GM19023 (cell line): ENCODE measurements at regions not wholly inside any gene's neighbourhood (a gene's known extent, or its start where the extent isn't known, plus 50 kb on each side); places are given as distances from the start of the nearest gene placed in this dataset.

Source experiments
- ATAC-seq: cut with Tn5 transposase; IDR thresholded peaks from one replicate; pipeline ENCODE4 v1.9.1; 2021; ENCODE audit warnings: mild to moderate bottlenecking, moderate library complexity; ENCODE audit not compliant: unreplicated experiment

- no peak for ATAC-seq
These were observed 72.5 kb upstream of the ARHGEF3 start for GRCh38 chr3:56874269-56874668.

- no peak for ATAC-seq
These were observed 68.7 kb upstream of the ARHGEF3 start for GRCh38 chr3:56870436-56870835.

DNA sequence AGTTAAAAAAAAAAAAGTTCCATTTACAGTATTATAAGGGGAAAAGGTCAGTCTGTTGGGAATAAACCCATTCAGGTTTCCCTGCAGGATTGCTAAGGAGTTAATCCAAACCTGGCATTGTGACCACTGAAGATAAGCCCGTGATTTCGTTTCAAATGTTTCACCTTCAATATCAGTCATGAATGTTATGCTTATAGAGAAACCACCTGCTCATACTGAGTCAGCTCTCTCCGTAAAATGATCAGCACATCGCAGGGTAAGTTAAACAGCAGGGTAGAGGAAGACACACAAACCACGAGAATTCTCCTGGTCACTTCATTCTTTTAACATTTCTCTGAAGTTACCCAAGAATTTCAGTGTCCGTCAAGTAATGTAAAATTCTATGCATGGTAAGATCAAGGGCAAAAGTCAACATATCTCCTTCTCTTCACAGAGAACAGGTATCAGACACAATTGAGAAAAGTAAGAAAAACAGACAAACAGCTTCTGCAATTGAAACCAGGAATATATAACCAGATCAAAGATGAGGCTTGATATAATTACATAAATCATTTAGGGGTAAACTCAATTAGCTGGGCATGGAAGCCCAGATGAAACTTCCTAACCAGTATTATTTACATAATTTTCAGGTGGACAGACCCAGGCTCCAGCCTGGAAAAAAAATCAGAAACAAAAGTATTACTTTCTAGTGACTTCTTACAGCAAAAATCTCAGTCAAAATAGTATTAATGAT lies 67.6 kb upstream of the ARHGEF3 start:
- ATAC-seq = no peak

DNA sequence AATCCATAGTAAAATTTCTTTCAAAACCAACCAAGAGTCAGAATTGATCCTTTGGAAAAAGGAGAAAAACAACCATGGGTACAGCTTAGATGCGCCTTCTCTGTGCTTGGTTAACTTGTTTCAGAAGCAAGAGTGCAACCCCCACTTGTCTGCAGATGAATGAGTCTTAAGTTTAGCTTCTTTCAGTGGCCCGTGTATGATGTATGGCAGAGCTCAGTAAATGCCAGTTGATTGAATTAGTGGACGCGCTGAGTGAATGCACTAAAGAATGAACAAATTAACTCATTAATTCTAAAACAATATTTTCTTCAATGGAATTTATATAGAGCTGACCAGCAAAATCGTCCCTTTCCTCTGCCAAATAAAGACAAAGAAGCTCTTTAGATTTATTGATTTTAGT lies 67.0 kb upstream of the ARHGEF3 start:
- no peak for ATAC-seq

GRCh38 chr3:56867671-56868070 lies 65.9 kb upstream of the ARHGEF3 start:
- no peak for ATAC-seq

DNA sequence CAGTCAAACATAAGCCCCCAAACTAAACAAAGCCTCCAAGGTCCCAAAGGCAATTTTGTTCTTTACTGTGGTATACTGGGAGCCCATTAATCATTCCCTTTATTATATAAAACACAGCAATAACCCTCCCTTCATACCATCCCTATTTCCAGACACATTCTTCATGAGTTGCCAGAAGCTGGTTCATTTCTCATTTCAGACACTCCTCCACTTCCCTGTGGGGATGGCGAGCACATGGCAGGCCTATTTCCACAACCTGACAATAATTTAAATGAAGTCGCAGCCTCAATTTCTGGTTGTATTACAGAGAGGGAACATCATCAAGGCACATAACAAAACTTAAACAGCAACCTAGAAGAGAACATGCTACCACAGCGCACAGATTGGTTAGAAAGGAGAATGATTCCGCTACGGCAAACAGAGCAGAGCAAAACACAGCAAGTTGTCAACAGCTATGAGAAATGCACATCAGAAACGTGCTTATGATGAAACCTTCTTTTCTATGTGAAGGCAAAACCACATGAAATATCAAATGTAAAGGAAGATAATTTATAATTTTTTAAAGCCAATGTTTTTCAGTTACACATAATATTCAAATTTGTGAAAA lies 63.3 kb upstream of the ARHGEF3 start:
- no peak for ATAC-seq

GRCh38 chr3:56864090-56864489 lies 62.3 kb upstream of the ARHGEF3 start:
- no peak for ATAC-seq

DNA sequence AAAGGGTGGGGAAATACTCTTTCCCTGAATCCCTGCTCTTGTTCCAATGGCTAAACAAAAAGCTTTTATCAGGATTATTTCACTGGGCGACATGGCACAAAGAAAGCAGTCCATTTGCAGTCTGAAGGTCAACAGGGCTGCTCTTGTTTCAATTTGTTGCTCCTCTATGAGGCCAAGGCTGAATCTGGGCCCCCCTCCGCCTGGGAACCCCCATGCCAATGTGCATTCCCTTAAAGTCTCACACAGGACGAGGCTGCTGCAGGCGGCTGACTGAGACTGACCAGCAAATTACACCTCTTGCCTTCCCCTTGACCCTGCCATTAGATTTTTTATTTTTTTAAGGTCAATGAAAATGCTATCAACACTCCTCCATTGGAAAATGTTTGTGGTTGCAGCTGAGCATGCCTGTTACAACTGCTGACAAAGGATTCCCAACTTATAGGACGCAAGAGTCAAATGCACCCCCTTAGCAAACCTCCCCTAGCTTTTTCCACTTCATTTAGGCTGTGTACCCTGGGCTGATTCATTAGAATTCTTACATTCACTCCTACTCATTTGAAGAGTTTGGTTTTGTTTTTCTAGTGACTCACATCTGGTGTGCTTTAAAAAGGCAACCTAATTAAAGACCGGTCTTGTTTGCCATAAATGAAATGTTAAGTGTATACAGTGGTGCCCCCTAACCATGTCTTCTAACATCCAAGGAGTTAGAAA lies 60.8 kb upstream of the ARHGEF3 start:
- ATAC-seq = no peak

GRCh38 chr3:56861511-56861910 lies 59.8 kb upstream of the ARHGEF3 start:
- ATAC-seq = no peak

DNA sequence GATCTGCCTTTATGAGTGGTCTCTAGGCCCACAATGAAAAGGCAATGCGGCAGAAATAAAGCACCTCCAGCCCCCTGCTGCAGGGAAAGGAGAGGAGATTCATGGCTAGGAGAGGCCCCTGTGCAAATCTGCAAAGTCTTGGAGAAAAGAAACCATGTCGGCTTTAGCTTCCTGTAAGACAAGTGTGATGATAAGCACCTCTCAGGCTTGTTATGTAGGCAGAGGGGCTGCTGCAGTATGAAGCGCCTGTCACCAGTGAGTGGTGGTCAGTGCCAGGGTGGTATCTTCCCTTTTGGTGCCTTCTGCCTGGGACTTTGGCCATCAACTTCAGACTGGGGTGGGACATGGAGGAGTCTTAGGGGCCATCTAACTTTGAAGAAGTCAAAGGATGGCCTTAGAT lies 59.2 kb upstream of the ARHGEF3 start:
- ATAC-seq = no peak

GRCh38 chr3:56860351-56860750 lies 58.6 kb upstream of the ARHGEF3 start:
- no peak for ATAC-seq

DNA sequence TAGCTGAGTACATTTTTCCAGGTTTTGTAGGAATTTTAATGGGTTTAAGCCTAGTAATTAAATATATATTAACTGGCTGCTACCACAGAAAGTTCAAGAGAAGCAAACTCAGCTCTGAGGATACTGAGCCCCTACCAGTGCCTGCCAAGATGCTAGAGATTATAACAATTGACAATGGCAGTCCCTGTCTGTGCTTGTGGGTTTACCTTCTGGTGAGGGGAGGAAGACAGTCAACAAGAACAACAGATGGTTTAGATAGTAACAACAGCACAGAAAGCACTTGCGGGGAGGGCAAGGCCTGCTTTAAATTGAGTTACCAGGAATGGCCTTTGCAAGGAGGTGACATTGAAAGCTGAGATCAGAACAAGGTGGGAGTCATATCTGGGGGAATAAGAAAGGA lies 56.6 kb upstream of the ARHGEF3 start:
- ATAC-seq = no peak

DNA sequence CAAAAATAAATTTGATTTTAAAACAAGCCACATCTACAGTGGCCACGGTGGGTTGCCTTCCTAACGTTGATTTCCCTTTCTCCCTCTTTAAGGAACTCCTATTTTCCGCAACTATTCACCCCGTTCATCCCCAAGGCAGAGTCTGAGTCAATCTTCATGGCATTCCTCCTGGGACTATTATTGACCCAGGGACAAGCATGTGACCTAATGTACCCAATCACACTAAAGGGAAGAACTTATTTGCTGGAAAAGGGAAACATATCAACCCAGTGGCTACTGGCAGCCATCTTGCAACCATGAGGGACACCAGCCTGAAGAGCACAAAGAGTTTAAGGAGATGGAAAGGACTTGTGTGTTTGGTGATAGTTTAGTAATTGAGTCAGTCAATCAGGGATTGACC lies 55.4 kb upstream of the ARHGEF3 start:
- no peak for ATAC-seq

- ATAC-seq = no peak
These were observed 55.0 kb upstream of the ARHGEF3 start for GRCh38 chr3:56856752-56857151.

- no peak for ATAC-seq
These were observed 54.2 kb upstream of the ARHGEF3 start for GRCh38 chr3:56855856-56856512.

DNA sequence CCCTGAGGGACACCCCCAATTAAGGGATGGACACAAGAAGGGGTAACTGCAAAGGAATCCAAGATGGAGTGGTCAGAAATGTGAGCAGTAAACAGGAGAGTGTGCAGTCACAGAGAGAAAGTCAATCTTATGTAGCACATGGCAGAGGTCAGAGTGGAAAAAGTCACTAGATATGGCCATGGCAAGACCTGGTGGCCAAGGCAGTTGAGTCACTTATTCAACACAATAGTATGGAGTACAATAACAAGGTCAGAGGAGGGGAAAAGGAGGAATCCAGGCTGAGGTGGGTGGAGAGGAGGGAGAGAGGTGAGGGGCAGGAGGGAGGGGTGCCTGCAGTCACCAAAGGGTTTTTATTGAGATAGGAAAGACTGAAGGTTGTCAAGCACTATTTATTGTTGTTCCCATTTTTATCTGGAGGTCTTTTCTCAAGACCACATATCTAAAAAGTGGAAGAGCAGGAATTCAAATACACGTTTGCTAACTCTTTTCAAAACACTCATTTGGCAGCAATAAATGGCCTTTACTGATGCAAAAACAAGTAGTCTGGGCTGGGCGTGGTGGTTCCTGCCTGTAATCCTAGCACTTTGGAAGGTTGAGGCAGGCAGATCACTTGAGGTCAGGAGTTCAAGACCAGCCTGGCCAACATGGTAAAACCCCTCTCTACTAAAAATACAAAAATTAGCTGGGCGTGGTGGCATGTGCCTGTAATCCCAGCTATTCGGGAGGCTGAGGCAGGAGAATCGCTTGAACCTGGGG lies 53.3 kb upstream of the ARHGEF3 start:
- no peak for ATAC-seq

GRCh38 chr3:56851966-56852884 lies 50.5 kb upstream of the ARHGEF3 start:
- ATAC-seq = no peak
